PC-9 (cell line): ENCODE measurements at regions not wholly inside any gene's neighbourhood (a gene's known extent, or its start where the extent isn't known, plus 50 kb on each side); places are given as distances from the start of the nearest gene placed in this dataset.

ENCODE experiments used
- EZH2 ChIP-seq: fragments of 200-600 bp; sonication (generic); IDR thresholded peaks from 2 replicates; pipeline ENCODE4 v1.8.0; 2017; ENCODE audit warnings: antibody characterized with exemption, low read depth
- TF ChIP-seq, protein P1 (sequence below): fragments of 200-600 bp; sonication (generic); conservative IDR thresholded peaks from 2 replicates; pipeline ENCODE4 v1.6.1; 2017; ENCODE audit warnings: mixed run types, antibody characterized with exemption, mild to moderate bottlenecking, moderate library complexity

DNA sequence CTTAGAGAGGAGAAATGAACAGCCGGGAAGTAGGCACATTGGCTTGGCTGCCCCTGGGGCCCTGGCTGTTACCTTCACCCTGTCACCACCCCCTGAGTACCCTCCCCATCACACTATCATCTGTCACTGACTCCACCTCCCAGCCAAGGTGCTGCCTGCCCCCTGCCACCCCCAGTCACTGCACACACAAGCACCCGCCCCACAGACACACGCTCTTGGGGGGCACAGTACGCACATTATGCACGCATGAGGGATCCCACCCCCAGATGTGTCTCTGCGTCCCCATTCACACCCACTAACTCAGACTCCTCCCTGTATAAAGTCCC, 223.3 kb downstream of the PTPRU start:
- no peak for TF ChIP-seq EZH2
- TF ChIP-seq, protein P1, sequence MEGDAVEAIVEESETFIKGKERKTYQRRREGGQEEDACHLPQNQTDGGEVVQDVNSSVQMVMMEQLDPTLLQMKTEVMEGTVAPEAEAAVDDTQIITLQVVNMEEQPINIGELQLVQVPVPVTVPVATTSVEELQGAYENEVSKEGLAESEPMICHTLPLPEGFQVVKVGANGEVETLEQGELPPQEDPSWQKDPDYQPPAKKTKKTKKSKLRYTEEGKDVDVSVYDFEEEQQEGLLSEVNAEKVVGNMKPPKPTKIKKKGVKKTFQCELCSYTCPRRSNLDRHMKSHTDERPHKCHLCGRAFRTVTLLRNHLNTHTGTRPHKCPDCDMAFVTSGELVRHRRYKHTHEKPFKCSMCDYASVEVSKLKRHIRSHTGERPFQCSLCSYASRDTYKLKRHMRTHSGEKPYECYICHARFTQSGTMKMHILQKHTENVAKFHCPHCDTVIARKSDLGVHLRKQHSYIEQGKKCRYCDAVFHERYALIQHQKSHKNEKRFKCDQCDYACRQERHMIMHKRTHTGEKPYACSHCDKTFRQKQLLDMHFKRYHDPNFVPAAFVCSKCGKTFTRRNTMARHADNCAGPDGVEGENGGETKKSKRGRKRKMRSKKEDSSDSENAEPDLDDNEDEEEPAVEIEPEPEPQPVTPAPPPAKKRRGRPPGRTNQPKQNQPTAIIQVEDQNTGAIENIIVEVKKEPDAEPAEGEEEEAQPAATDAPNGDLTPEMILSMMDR: no peak
